ENCODE measurements at regions not wholly inside any gene's neighbourhood (a gene's known extent, or its start where the extent isn't known, plus 50 kb on each side); places are given as distances from the start of the nearest gene placed in this dataset.

- no peaks in the 10 kb centered on the region for H3K4me1 ChIP-seq
- no peak overlapping the region for H3K27ac ChIP-seq
- no peak for TF ChIP-seq ATOH8 (CRISPR knock-in tag; IDR thresholded peaks at IDR 0.05; ENCODE audit: low read depth)
- TF ChIP-seq HDAC2 (IDR thresholded peaks at IDR 0.05): no peak
- TF ChIP-seq SREBF2 (IDR thresholded peaks at IDR 0.05): no peak
- no peak for TF ChIP-seq RCOR1 (IDR thresholded peaks at IDR 0.05; ENCODE audit: low read depth, low read length)
- no peak for TF ChIP-seq HES2 (IDR thresholded peaks at IDR 0.05)
- no peak for TF ChIP-seq EP300 (IDR thresholded peaks at IDR 0.05)
- no peak for TF ChIP-seq NPAS2 (CRISPR knock-in tag; IDR thresholded peaks at IDR 0.05; ENCODE audit: borderline replicate concordance)
- TF ChIP-seq ZNF302 (CRISPR knock-in tag; IDR thresholded peaks at IDR 0.05): no peak
- no peak for TF ChIP-seq HMGXB4 (CRISPR knock-in tag; IDR thresholded peaks at IDR 0.05; ENCODE audit: borderline replicate concordance)
- no peak for TF ChIP-seq CHD2 (IDR thresholded peaks at IDR 0.05; ENCODE audit: low read length, partially characterized antibody)
- no peak for TF ChIP-seq HOXB5 (CRISPR knock-in tag; IDR thresholded peaks at IDR 0.05)
- no peak for TF ChIP-seq ZC3H11A (IDR thresholded peaks at IDR 0.05)
- TF ChIP-seq CEBPB (IDR thresholded peaks at IDR 0.05): no peak
- no peak for TF ChIP-seq POLR2A (IDR thresholded peaks at IDR 0.05; ENCODE audit: low read length)
- no peak for TF ChIP-seq TP53 (CRISPR knock-in tag; IDR thresholded peaks at IDR 0.05)
- no peak for TF ChIP-seq E2F6 (IDR thresholded peaks at IDR 0.05; ENCODE audit: borderline replicate concordance, low read depth)
- TF ChIP-seq ZSCAN20 (CRISPR knock-in tag; IDR thresholded peaks at IDR 0.05): no peak
- no peak for TF ChIP-seq EHMT2 (IDR thresholded peaks at IDR 0.05; ENCODE audit: low read depth)
- no peak overlapping the region for H3K4me2 ChIP-seq
- FAIRE-seq (no peak), ATAC-seq (no peak), DNase-seq (ENCODE audit: low read depth in 1 of 2, low spot score in 1 of 2) (no peak)
- POLR2A ChIA-PET: no interaction called here
- H3K9me3 ChIP-seq: no peaks in the 10 kb centered on the region
- CTCF ChIA-PET: interaction anchor here (1.8 kb wide), 1 partner anchor 48 kb away, joined by 4 read pairs; no protein-coding TSS in a partner anchor
- WGBS (ENCODE audit: missing lambda C conversion rate): 90% methylated on average over 2 of the region's 2 CpGs
- H3K4me3 ChIP-seq: no peak overlapping the region
Measured at GRCh38 chr7:17030559-17030958, 148.8 kb upstream of the AGR3 start.

- H3K27ac ChIP-seq: no peak overlapping the region
- no peak overlapping the region for H3K4me2 ChIP-seq
- no peak for TF ChIP-seq ZNF302 (CRISPR knock-in tag; IDR thresholded peaks at IDR 0.05)
- no peak for TF ChIP-seq E2F6 (IDR thresholded peaks at IDR 0.05; ENCODE audit: borderline replicate concordance, low read depth)
- no peak for TF ChIP-seq MAZ (IDR thresholded peaks at IDR 0.05; ENCODE audit: borderline replicate concordance, low read depth, low read length)
- TF ChIP-seq HOXB13 (CRISPR knock-in tag; IDR thresholded peaks at IDR 0.05; ENCODE audit: low read depth): no peak
- TF ChIP-seq CTCF (IDR thresholded peaks at IDR 0.05): no peak
- TF ChIP-seq REST (IDR thresholded peaks at IDR 0.05): no peak
- no peak for TF ChIP-seq EHF (CRISPR knock-in tag; IDR thresholded peaks at IDR 0.05)
- ChIA-PET CTCF (interaction anchor here (1.2 kb wide), 1 partner anchor 49 kb away, joined by 3 read pairs; no protein-coding TSS in a partner anchor), POLR2A (no interaction called here)
- DNase-seq (ENCODE audit: low read depth in 1 of 2, low spot score in 1 of 2) (no peak), FAIRE-seq (no peak), ATAC-seq (no peak)
- H3K9me3 ChIP-seq: no peaks in the 10 kb centered on the region
- no peak overlapping the region for H3K4me3 ChIP-seq
- H3K4me1 ChIP-seq: no peaks in the 10 kb centered on the region
- 96% methylated on average over 1 of the region's 1 CpG for WGBS (ENCODE audit: missing lambda C conversion rate)
Measured at GRCh38 chr7:17031906-17032551, 150.2 kb upstream of the AGR3 start.
